Cardiac muscle cell (in vitro differentiated cells and primary cell): ENCODE measurements at regions not wholly inside any gene's neighbourhood (a gene's known extent, or its start where the extent isn't known, plus 50 kb on each side); places are given as distances from the start of the nearest gene placed in this dataset.

ENCODE experiments used
- DNase-seq, 2 donors: peaks; one replicate each; pipeline versions ENCODE4 v3.0.0 to v3.0.0-alpha.2; 2010 to 2017; ENCODE audit warnings: low read depth in 1 of 2, low spot score in 1 of 2
- H3K27ac ChIP-seq: fragments of 200-600 bp; sonication (generic); 2 replicates; pipeline ENCODE4 v1.5.1; 2016
- H3K27me3 ChIP-seq: fragments of 200-600 bp; sonication (generic); 2 replicates; pipeline ENCODE4 v1.6.0; 2016; ENCODE audit warnings: control low read depth
- H3K36me3 ChIP-seq: fragments of 200-600 bp; sonication (generic); 2 replicates; pipeline ENCODE4 v1.5.1; 2016; ENCODE audit warnings: control low read depth
- H3K4me1 ChIP-seq: fragments of 200-600 bp; sonication (generic); 2 replicates; pipeline ENCODE4 v1.8.1; 2017; ENCODE audit warnings: low read depth, mild to moderate bottlenecking, mixed run types
- H3K4me3 ChIP-seq: fragments of 200-600 bp; sonication (generic); 2 replicates; pipeline ENCODE4 v1.5.1; 2016; ENCODE audit warnings: mild to moderate bottlenecking
- H3K9me3 ChIP-seq: fragments of 200-600 bp; sonication (generic); 2 replicates; pipeline ENCODE4 v1.5.1; 2017; ENCODE audit warnings: low read depth, mild to moderate bottlenecking, control low read depth
- CTCF ChIP-seq: IDR thresholded peaks from 2 replicates; pipeline ENCODE4 v1.5.1; 2012; ENCODE audit warnings: low read depth, mild to moderate bottlenecking, low read length

DNA sequence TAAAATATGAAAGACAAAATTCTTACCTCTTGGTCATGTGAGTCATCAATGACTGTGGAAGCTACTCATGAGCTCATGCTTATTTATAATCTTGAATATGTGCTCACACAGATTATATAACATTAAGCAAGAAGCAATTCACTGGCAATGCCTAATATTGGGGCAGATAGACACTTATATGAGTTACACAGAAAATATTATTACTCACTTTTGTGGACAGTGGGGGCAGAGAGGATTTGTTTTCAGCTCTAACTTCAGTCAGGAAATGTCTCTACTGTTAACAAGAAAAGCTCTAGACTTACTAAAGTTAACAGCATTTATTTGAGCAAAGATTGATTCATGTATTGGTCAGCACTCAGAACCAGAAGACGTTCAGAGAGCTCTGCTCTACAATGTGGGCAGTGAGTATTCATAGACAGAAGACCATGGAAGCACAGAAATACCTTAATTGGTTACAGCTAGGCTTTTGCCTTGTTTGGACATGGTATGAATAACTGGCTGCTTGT lies 85.8 kb upstream of the AHI1 start:
- Histone ChIP-seq H3K27me3 (no peaks in the 10 kb centered on the region), H3K4me3 (no peak overlapping the region), H3K9me3 (no peaks in the 10 kb centered on the region), H3K36me3 (no peaks in the 10 kb centered on the region), H3K4me1 (no peaks in the 10 kb centered on the region), H3K27ac (no peak overlapping the region)
- TF ChIP-seq CTCF, result no peak
- DNase-seq, result peak in 1 of 2 donors; percentile 34

DNA sequence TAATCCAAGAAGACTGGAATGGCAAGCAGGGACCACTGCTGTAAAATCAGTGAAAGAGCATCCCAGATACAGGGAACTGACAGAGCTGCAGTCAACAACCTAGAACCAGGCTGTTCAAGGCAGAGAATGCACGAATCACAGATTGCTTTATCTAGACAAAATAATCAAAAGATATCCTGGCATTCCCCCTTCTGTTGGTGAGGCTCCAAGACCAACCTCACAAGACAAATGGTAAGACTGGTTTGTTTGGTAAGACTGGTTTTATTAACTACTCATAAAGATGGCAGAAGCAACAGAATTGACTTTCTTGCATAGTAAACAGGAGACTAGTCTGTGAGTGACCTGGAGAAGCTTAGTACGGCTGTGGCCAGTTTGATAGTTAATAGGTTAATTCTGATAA lies 88.8 kb upstream of the AHI1 start:
- no peak for DNase-seq
- Histone ChIP-seq H3K36me3 (no peaks in the 10 kb centered on the region), H3K27ac (no peak overlapping the region), H3K27me3 (no peaks in the 10 kb centered on the region), H3K4me3 (no peak overlapping the region), H3K9me3 (no peaks in the 10 kb centered on the region), H3K4me1 (no peaks in the 10 kb centered on the region)
- TF ChIP-seq CTCF, result no peak

DNA sequence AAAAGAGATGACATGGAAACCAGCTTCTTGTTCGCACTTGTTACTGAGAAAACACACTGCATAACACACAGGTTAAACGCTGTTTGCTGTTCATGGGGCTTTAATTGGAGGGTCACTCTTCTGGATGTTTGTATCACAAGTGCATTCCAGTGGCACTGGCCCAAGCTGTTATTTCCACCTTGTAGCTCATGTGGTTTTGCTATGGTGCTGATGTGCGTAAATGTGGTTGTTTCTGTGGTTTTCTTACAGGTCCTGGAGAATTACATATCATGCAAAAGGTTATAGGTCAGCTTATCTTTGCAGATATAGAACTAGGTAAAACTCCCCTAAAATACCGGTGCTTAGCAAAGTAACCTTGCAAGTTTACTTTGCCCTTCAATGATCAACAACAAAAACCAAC lies 89.3 kb upstream of the AHI1 start:
- Histone ChIP-seq H3K27me3 (no peaks in the 10 kb centered on the region), H3K36me3 (no peaks in the 10 kb centered on the region), H3K9me3 (no peaks in the 10 kb centered on the region), H3K4me1 (no peaks in the 10 kb centered on the region), H3K4me3 (no peak overlapping the region), H3K27ac (no peak overlapping the region)
- TF ChIP-seq CTCF, result no peak
- peak in 1 of 2 donors; percentile 42 for DNase-seq

DNA sequence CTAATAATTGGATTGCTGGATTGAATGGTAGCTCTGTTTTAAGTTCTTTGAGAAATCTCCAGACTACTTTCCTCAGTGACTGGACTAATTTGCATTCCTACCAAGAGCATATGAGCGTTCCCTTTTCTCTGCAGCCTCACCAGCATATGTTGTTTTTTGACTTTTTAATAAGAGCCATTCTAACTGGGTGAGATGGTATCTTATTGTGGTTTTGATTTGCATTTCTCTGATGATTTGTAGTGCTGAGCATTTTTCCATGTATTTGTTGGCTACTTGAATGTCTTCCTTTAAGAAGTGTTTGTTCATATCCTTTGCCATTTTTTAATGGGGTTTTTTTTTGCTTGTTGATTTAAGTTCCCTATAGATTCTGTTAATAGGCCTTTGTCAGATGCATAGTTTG lies 94.7 kb upstream of the AHI1 start:
- TF ChIP-seq CTCF, result no peak
- no peak for DNase-seq
- H3K4me1 ChIP-seq, result no peaks in the 10 kb centered on the region
- H3K9me3 ChIP-seq, result no peaks in the 10 kb centered on the region
- no peaks in the 10 kb centered on the region for H3K27me3 ChIP-seq
- no peak overlapping the region for H3K27ac ChIP-seq
- no peaks in the 10 kb centered on the region for H3K36me3 ChIP-seq
- H3K4me3 ChIP-seq, result no peak overlapping the region

- Histone ChIP-seq H3K27ac (no peak overlapping the region), H3K27me3 (no peaks in the 10 kb centered on the region), H3K36me3 (no peaks in the 10 kb centered on the region), H3K4me3 (no peak overlapping the region), H3K4me1 (no peaks in the 10 kb centered on the region), H3K9me3 (no peaks in the 10 kb centered on the region)
- no peak for DNase-seq
- TF ChIP-seq CTCF, result no peak
Observed at GRCh38 chr6:135594000-135594399, 96.5 kb upstream of the AHI1 start.
